ENCODE measurements at regions not wholly inside any gene's neighbourhood (a gene's known extent, or its start where the extent isn't known, plus 50 kb on each side); places are given as distances from the start of the nearest gene placed in this dataset.

- TF ChIP-seq EZH2 (IDR thresholded peaks at IDR 0.05; ENCODE audit: borderline replicate concordance, low read depth, low read length, severe bottlenecking): no peak
- no peak for TF ChIP-seq POLR2A (IDR thresholded peaks at IDR 0.05; ENCODE audit: low read depth, low read length)
- no peak for TF ChIP-seq CTCF (IDR thresholded peaks at IDR 0.05; ENCODE audit: extremely low read depth in 1 of 2, insufficient read depth in 1 of 2, low read depth in 1 of 2, low read length in 2 of 2)
- no peak for TF ChIP-seq POLR2AphosphoS5 (IDR thresholded peaks at IDR 0.05; ENCODE audit: insufficient read depth, low read depth, low read length)
- no peak for TF ChIP-seq MYC (IDR thresholded peaks at IDR 0.05; ENCODE audit: low read depth, low read length)
- no peak for TF ChIP-seq MAX (IDR thresholded peaks at IDR 0.05; ENCODE audit: insufficient read depth, insufficient read length)
- TF ChIP-seq JUN (IDR thresholded peaks at IDR 0.05; ENCODE audit: borderline replicate concordance, insufficient read depth, insufficient read length, low read depth): no peak
Observed at GRCh38 chr2:94769733-94770132, 101.5 kb upstream of the TEKT4 start.

Data from endothelial cell of umbilical vein (primary cell).